Endothelial cell of umbilical vein (primary cell): ENCODE measurements at regions not wholly inside any gene's neighbourhood (a gene's known extent, or its start where the extent isn't known, plus 50 kb on each side); places are given as distances from the start of the nearest gene placed in this dataset.

Experiments used
- BruUV-seq: library from RNA; stranded (reverse); fragments of 400-500 nt; replicated peaks from 2 replicates; lab custom pipeline; 2021; lab: Mats Ljungman, UMichigan
- CTCF ChIA-PET: fragments of 300-600, 350-600 bp; sonication (Branson Sonifier 250); formaldehyde crosslinking; loops from one replicate; lab custom pipeline; 2021; ENCODE audit warnings: antibody characterized with exemption, inconsistent platforms; lab: Charles Lee
- POLR2A ChIA-PET: fragments of 300-600, 350-600 bp; sonication (Branson Sonifier 250); formaldehyde crosslinking; loops from one replicate; lab custom pipeline; 2021; ENCODE audit warnings: antibody characterized with exemption, inconsistent platforms; lab: Charles Lee
- DNase-seq: peaks from one replicate; pipeline ENCODE4 v3.0.0-alpha.2; 2011; ENCODE audit warnings: low read depth, low spot score
- FAIRE-seq: peaks from 2 replicates; lab custom pipeline; 2011; peaks lifted over from hg19 to GRCh38; lab: Jason Lieb, UNC
- H2AFZ ChIP-seq: 2 replicates; pipeline ENCODE4 v1.6.0; 2012; ENCODE audit warnings: low read depth, low read length, control low read depth, inconsistent platforms
- H3K27ac ChIP-seq: 2 replicates; pipeline ENCODE4 v1.5.1; 2011; ENCODE audit warnings: low read depth, mild to moderate bottlenecking, control low read depth, low read length, moderate library complexity; ENCODE audit not compliant: insufficient read depth
- H3K27me3 ChIP-seq, 2 experiments: 2 replicates each; pipeline versions ENCODE4 v1.6.0 to v1.6.1; 2011; ENCODE audit warnings: low read length in 2 of 2, mixed read lengths in 1 of 2; ENCODE audit not compliant: control insufficient read depth in 2 of 2, insufficient read depth in 2 of 2
- H3K36me3 ChIP-seq, 2 experiments: 2 replicates in 1 of 2; 3 replicates in 1 of 2; pipeline ENCODE4 v1.5.1; 2011; ENCODE audit warnings: low read length in 2 of 2, mild to moderate bottlenecking in 1 of 2, moderate library complexity in 1 of 2; ENCODE audit not compliant: control insufficient read depth in 2 of 2, insufficient read depth in 2 of 2; ENCODE audit errors: extremely low read depth in 1 of 2
- H3K4me1 ChIP-seq: 3 replicates; pipeline ENCODE4 v1.5.1; 2011; ENCODE audit warnings: mild to moderate bottlenecking, low read length; ENCODE audit not compliant: control insufficient read depth, insufficient read depth; ENCODE audit errors: extremely low read depth
- H3K4me2 ChIP-seq: 2 replicates; pipeline ENCODE4 v1.6.1; 2011; ENCODE audit warnings: low read length, control low read depth, mixed read lengths; ENCODE audit not compliant: insufficient read depth
- H3K4me3 ChIP-seq, 3 experiments: fragments of 200-600 bp in 1 of 3; sonication (generic), shearing (Covaris generic) in 1 of 3; replicated peaks in 1 of 3; 2 replicates each; pipeline ENCODE4 v1.5.1; 2011 to 2016; ENCODE audit warnings: control low read depth in 3 of 3, low read length in 3 of 3, mild to moderate bottlenecking in 2 of 3, inconsistent platforms in 1 of 3, low read depth in 1 of 3, moderate library complexity in 1 of 3; ENCODE audit not compliant: insufficient read depth in 1 of 3
- H3K79me2 ChIP-seq: 2 replicates; pipeline ENCODE4 v1.6.0; 2012; ENCODE audit warnings: low read length, inconsistent platforms; ENCODE audit not compliant: control insufficient read depth, insufficient read depth
- H3K9ac ChIP-seq: replicated peaks from 2 replicates; pipeline ENCODE3; 2011; ENCODE audit warnings: low read length, control low read depth; ENCODE audit not compliant: insufficient read depth; ENCODE audit errors: extremely low read depth
- H3K9me1 ChIP-seq: replicated peaks from 3 replicates; pipeline ENCODE4 v1.6.0; 2011; ENCODE audit warnings: mild to moderate bottlenecking, low read length; ENCODE audit not compliant: control insufficient read depth, insufficient read depth; ENCODE audit errors: extremely low read depth
- H3K9me3 ChIP-seq: replicated peaks from 2 replicates; pipeline ENCODE4 v1.5.1; 2012; ENCODE audit warnings: low read length, inconsistent platforms; ENCODE audit not compliant: control insufficient read depth, insufficient read depth
- H4K20me1 ChIP-seq: replicated peaks from 2 replicates; pipeline ENCODE3; 2011; ENCODE audit warnings: mild to moderate bottlenecking, low read length; ENCODE audit not compliant: control insufficient read depth, insufficient read depth; ENCODE audit errors: extremely low read depth
- EZH2 ChIP-seq: IDR thresholded peaks from 2 replicates; pipeline ENCODE4 v1.6.1; 2012; ENCODE audit warnings: borderline replicate concordance, low read depth, mild to moderate bottlenecking, moderate library complexity, low read length, inconsistent platforms; ENCODE audit not compliant: severe bottlenecking
- FOS ChIP-seq: IDR thresholded peaks from 2 replicates; pipeline ENCODE4 v1.6.1; 2011; ENCODE audit warnings: mild to moderate bottlenecking, low read length, moderate library complexity, borderline replicate concordance; ENCODE audit not compliant: insufficient read depth
- GATA2 ChIP-seq: IDR thresholded peaks from 2 replicates; pipeline ENCODE4 v1.7.0; 2011; ENCODE audit warnings: low read depth, mild to moderate bottlenecking, moderate library complexity, mixed read lengths, low read length; ENCODE audit not compliant: insufficient read length, insufficient read depth
- JUN ChIP-seq: IDR thresholded peaks from 2 replicates; pipeline ENCODE4 v1.6.1; 2011; ENCODE audit warnings: borderline replicate concordance, low read depth; ENCODE audit not compliant: insufficient read length, insufficient read depth
- MAX ChIP-seq: IDR thresholded peaks from 2 replicates; pipeline ENCODE4 v1.6.1; 2011; ENCODE audit not compliant: insufficient read depth, insufficient read length
- MYC ChIP-seq: IDR thresholded peaks from one replicate; pipeline ENCODE4 v1.6.1; 2011; ENCODE audit warnings: mild to moderate bottlenecking, low read depth, low read length
- POLR2A ChIP-seq: IDR thresholded peaks from 2 replicates; pipeline ENCODE4 v1.6.1; 2012; ENCODE audit warnings: low read depth, mild to moderate bottlenecking, control low read depth, low read length
- POLR2AphosphoS5 ChIP-seq: IDR thresholded peaks from 2 replicates; pipeline ENCODE4 v1.6.1; 2012; ENCODE audit warnings: low read depth, mild to moderate bottlenecking, control low read depth, low read length, moderate library complexity; ENCODE audit not compliant: insufficient read depth
- dilution Hi-C: fragments of 300-500 bp; cut with MboI; formaldehyde crosslinking; loops from one replicate; pipeline ENCODE4 v1.15.0; 2019; ENCODE audit warnings: low sequenced_read_pairs; ENCODE audit not compliant: extremely low pct_ligation_motif_present
- intact Hi-C: fragments of 100-400 bp; cut with micrococcal nuclease; formaldehyde crosslinking; loops from one replicate; pipeline ENCODE4 v1.10.0; 2022
- TF ChIP-seq, protein P1 (sequence below), 2 donors: IDR thresholded peaks; 1 replicate in 1 of 2; 2 replicates in 1 of 2; pipeline ENCODE4 v1.5.1; 2011; ENCODE audit warnings: low read length in 2 of 2, mild to moderate bottlenecking in 2 of 2, moderate library complexity in 2 of 2, control low read depth in 1 of 2, inconsistent platforms in 1 of 2, low read depth in 1 of 2; ENCODE audit not compliant: insufficient read depth in 1 of 2; ENCODE audit errors: extremely low read depth in 1 of 2

GRCh38 chr17:34484193-34484733 is 95.1 kb upstream of the TMEM132E start:
- Histone ChIP-seq H3K4me1 (no peaks in the 10 kb centered on the region), H3K9me3 (no peaks in the 10 kb centered on the region), H3K4me3 (no peak overlapping the region), H3K27ac (no peak overlapping the region), H3K4me2 (no peak overlapping the region), H2AFZ (no peak overlapping the region), H3K27me3 (no peaks in the 10 kb centered on the region), H4K20me1 (no peaks in the 10 kb centered on the region), H3K79me2 (no peaks in the 10 kb centered on the region), H3K36me3 (no peaks in the 10 kb centered on the region), H3K9ac (no peak overlapping the region), H3K9me1 (no peaks in the 10 kb centered on the region)
- ChIA-PET CTCF (no interaction called here), POLR2A (no interaction called here)
- FAIRE-seq (no peak), DNase-seq (no peak)
- no peak for TF ChIP-seq POLR2AphosphoS5
- no peak for TF ChIP-seq GATA2
- no peak for TF ChIP-seq JUN
- TF ChIP-seq MYC = no peak
- no peak for TF ChIP-seq FOS
- TF ChIP-seq, protein P1, sequence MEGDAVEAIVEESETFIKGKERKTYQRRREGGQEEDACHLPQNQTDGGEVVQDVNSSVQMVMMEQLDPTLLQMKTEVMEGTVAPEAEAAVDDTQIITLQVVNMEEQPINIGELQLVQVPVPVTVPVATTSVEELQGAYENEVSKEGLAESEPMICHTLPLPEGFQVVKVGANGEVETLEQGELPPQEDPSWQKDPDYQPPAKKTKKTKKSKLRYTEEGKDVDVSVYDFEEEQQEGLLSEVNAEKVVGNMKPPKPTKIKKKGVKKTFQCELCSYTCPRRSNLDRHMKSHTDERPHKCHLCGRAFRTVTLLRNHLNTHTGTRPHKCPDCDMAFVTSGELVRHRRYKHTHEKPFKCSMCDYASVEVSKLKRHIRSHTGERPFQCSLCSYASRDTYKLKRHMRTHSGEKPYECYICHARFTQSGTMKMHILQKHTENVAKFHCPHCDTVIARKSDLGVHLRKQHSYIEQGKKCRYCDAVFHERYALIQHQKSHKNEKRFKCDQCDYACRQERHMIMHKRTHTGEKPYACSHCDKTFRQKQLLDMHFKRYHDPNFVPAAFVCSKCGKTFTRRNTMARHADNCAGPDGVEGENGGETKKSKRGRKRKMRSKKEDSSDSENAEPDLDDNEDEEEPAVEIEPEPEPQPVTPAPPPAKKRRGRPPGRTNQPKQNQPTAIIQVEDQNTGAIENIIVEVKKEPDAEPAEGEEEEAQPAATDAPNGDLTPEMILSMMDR (IDR thresholded peaks at IDR 0.05; ENCODE audit: extremely low read depth in 1 of 2, insufficient read depth in 1 of 2, low read depth in 1 of 2, low read length in 2 of 2) = no peak
- no peak for TF ChIP-seq EZH2
- no peak for TF ChIP-seq POLR2A
- TF ChIP-seq MAX = no peak
- dilution Hi-C loops (no loop called here), intact Hi-C loops (no loop called here)
- BruUV-seq = no TSS peak
